NT2/D1 (cell line): ENCODE measurements at regions not wholly inside any gene's neighbourhood (a gene's known extent, or its start where the extent isn't known, plus 50 kb on each side); places are given as distances from the start of the nearest gene placed in this dataset.

Experiments used
- SUZ12 ChIP-seq: IDR thresholded peaks from 2 replicates; pipeline ENCODE4 v1.6.1; 2011; ENCODE audit not compliant: insufficient read length, insufficient read depth; ENCODE audit errors: extremely low read depth
- ZNF274 ChIP-seq: IDR thresholded peaks from 2 replicates; pipeline ENCODE4 v1.6.1; 2011; ENCODE audit warnings: mild to moderate bottlenecking, low read depth, low read length

DNA sequence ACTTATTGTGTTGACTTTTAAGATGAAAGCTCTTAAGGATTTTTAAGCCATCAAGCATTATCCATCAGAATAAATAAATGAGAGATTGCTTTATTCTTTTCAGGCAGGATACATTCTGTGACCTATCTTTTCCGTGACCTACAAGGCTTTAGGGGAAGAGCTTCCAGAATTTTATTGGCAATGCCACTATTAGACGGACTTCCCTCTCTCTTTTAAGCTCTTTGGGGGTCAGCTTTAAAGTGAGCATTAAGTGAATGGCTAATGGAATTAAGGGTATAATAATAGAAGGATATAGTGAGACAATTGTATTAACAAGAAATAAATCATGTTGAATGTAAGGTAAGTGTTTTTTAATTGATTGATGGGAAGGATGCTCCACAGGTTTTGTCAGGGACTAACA is 273.7 kb downstream of the GPAT3 start:
- no peak for TF ChIP-seq SUZ12
- TF ChIP-seq ZNF274, result no peak
